ENCODE measurements at regions not wholly inside any gene's neighbourhood (a gene's known extent, or its start where the extent isn't known, plus 50 kb on each side); places are given as distances from the start of the nearest gene placed in this dataset.
"Not testable (repeated sequence)": the region's sequence is repeated elsewhere in the genome, so short reads cannot be mapped to it uniquely, and the experiment has no call there.

DNA sequence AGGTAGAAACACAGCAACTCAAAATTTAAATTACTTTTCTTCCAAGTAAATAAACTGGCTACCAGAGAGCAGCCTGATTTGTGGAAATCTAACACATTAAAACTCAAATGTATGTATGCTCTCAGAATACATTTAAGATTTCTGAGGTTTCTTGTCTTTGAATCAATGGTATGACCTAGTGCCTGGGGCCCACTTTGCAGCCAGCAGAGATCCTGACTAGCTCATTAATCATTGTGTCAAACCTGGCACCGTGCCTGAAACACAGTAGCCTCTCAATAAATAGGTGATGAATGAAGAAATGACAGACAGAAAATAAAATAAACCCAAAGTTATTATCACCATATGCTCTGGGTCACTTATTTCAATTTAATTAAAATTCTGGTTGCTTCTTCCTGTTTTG is 176.2 kb upstream of the FAT3 start:
- H3K9me3 Mint-ChIP-seq, result peaks cover 5% of the 10 kb centered on the region
- H3K4me3 Mint-ChIP-seq, result no peak overlapping the region
- H3K27me3 Mint-ChIP-seq, result no peaks in the 10 kb centered on the region
- ATAC-seq (ENCODE audit: low read depth) (no peak), DNase-seq (no peak)
- H3K4me1 Mint-ChIP-seq, result no peaks in the 10 kb centered on the region
- no peaks in the 10 kb centered on the region for H3K36me3 Mint-ChIP-seq
- H3K27ac Mint-ChIP-seq, result no peak overlapping the region
- POLR2A ChIA-PET, result no interaction called here

DNA sequence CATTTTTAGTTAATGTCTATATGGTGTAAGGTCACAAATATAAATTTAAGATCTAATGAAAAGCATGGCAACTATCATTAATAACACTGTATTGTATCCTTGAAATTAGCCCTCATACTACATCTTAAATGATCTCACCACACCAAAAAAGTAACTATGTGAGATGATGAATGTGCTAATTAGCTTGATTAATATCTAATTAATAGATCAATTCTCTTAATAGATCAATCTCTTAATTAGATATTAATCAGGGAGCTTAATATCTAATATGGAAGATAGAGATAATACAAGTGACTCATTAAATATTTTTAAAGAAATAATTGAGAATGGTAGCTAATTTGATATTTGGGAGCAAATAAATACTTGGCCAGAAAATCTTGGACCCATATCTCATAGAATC is 178.5 kb upstream of the FAT3 start:
- ATAC-seq (ENCODE audit: low read depth), result no peak
- Mint-ChIP-seq H3K27me3 (no peaks in the 10 kb centered on the region), H3K36me3 (no peaks in the 10 kb centered on the region), H3K4me1 (no peaks in the 10 kb centered on the region), H3K27ac (no peak overlapping the region), H3K4me3 (no peak overlapping the region), H3K9me3 (peaks cover 5% of the 10 kb centered on the region)
- POLR2A ChIA-PET, result no interaction called here
- DNase-seq, result no peak

DNA sequence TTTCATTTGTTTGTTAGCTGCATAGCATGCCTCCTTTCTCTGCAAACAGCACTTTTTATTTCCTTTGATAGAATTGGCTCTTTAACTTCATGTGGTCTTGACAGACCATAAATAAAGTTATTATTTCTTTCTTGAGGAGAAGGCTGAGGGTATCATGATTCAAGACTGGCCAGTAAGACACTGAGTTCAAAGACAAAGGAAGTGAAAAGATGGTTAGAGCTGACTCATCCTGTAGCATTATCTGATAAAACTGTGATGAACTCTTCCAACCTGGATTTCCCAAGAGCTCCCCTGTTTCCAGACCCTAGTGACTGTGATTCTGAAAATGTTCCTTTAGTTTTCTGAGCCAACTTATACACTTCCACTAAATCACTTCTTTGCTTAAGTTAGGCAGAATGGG is 179.3 kb upstream of the FAT3 start:
- no peaks in the 10 kb centered on the region for H3K27me3 Mint-ChIP-seq
- H3K4me3 Mint-ChIP-seq, result no peak overlapping the region
- DNase-seq, result no peak
- no peaks in the 10 kb centered on the region for H3K36me3 Mint-ChIP-seq
- ATAC-seq (ENCODE audit: low read depth), result no peak
- H3K27ac Mint-ChIP-seq, result no peak overlapping the region
- H3K4me1 Mint-ChIP-seq, result no peaks in the 10 kb centered on the region
- POLR2A ChIA-PET, result no interaction called here
- peaks cover 5% of the 10 kb centered on the region for H3K9me3 Mint-ChIP-seq

DNA sequence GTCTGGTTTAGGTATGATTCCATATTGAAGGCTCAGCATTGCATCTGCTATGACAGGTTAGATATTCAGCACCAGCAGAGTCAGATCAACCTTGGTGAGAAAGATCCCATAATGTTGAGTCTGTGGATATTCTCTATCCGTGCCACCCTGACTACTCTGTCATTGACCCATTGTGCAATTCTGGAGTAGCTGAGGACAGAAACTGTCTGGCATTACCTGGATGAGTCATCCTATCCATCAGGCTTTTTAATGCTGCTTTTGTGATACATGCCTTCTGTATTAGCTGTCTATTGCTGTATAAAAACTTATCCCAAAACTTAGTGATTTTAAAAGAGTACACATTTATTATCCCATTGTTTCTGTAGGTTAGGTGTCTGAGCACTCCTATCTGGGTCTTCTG is 189.1 kb upstream of the FAT3 start:
- Mint-ChIP-seq H3K27me3 (no peaks in the 10 kb centered on the region), H3K36me3 (no peaks in the 10 kb centered on the region), H3K4me3 (no peak overlapping the region), H3K9me3 (peaks cover 2% of the 10 kb centered on the region), H3K27ac (no peak overlapping the region), H3K4me1 (no peaks in the 10 kb centered on the region)
- no peak for DNase-seq
- POLR2A ChIA-PET, result no interaction called here
- ATAC-seq (ENCODE audit: low read depth), result no peak

DNA sequence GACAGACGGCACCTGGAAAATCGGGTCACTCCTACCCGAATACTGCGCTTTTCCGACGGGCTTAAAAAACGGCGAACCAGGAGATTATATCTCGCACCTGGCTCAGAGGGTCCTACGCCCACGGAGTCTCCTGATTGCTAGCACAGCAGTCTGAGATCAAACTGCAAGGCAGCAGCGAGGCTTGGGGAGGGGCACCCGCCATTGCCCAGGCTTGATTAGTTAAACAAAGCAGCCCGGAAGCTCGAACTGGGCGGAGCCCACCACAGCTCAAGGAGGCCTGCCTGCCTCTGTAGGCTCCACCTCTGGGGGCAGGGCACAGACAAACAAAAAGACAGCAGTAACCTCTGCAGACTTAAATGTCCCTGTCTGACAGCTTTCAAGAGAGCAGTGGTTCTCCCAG is 197.5 kb upstream of the FAT3 start:
- H3K27me3 Mint-ChIP-seq; H3K9me3 Mint-ChIP-seq; ATAC-seq (ENCODE audit: low read depth); DNase-seq; H3K27ac Mint-ChIP-seq; H3K4me3 Mint-ChIP-seq; H3K36me3 Mint-ChIP-seq; POLR2A ChIA-PET; H3K4me1 Mint-ChIP-seq: not testable (repeated sequence)

DNA sequence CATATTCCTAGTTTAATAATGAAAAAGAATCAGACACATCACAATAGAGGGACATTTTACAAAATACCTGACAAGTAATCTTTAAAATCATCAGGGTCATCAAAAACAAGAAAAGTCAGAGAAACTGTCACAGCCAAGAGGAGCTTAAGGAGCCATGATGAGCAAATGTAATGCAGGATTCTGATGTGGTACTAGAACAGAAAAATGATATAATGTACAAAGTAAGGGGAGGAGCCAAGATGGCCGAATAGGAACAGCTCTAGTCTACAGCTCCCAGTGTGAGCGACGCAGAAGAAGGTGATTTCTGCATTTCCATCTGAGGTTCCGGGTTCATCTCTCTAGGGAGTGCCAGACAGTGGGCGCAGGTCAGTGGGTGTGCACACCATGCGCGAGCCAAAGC is 198.0 kb upstream of the FAT3 start:
- Mint-ChIP-seq H3K27ac (no peak overlapping the region), H3K9me3 (peaks cover 8% of the 10 kb centered on the region), H3K4me1 (no peaks in the 10 kb centered on the region), H3K27me3 (no peaks in the 10 kb centered on the region), H3K36me3 (no peaks in the 10 kb centered on the region), H3K4me3 (no peak overlapping the region)
- POLR2A ChIA-PET, result no interaction called here
- DNase-seq (no peak), ATAC-seq (ENCODE audit: low read depth) (no peak)

DNA sequence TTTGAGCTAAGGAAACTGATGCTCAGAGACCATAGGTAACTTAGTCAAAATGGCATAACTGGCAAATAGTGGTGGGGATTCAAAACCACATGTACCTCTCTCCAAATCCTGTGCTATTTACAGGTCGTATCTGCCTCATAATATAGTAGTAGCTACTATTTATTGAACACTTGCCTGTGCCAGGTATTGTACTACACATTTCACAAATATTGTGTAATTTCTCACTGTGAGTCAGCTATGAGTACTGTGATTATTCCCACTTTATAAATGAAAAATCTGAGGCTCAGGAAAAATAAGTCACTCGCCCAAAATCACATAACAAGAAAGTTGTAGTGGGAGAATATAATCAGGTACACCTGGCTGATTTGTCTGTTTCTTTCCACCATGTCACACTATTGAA is 199.8 kb upstream of the FAT3 start:
- no peak for ATAC-seq (ENCODE audit: low read depth)
- no peak overlapping the region for H3K27ac Mint-ChIP-seq
- no peaks in the 10 kb centered on the region for H3K36me3 Mint-ChIP-seq
- H3K9me3 Mint-ChIP-seq, result peaks cover 8% of the 10 kb centered on the region
- H3K27me3 Mint-ChIP-seq, result no peaks in the 10 kb centered on the region
- no peak overlapping the region for H3K4me3 Mint-ChIP-seq
- H3K4me1 Mint-ChIP-seq, result no peaks in the 10 kb centered on the region
- DNase-seq, result no peak
- POLR2A ChIA-PET, result no interaction called here

DNA sequence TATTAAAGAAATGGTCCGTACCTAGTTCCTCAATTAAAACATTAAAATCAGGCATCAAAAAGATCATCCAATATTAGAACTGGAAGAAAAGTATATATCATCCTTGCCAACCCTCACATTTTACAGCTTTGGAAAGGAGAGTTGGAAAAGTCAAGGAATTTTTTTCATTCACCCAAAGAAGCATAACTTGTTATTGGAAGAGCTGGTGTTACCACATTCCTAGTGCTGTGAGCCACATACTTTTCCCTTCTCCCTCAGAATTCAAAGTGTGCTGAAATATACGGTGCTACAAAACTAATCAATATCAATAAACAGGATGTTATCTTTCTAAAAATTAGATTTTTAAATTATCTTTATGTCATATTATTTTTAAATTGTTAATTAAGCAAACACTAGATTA is 202.1 kb upstream of the FAT3 start:
- H3K9me3 Mint-ChIP-seq, result peaks cover 15% of the 10 kb centered on the region
- POLR2A ChIA-PET, result no interaction called here
- no peaks in the 10 kb centered on the region for H3K36me3 Mint-ChIP-seq
- H3K27me3 Mint-ChIP-seq, result no peaks in the 10 kb centered on the region
- ATAC-seq (ENCODE audit: low read depth), result no peak
- no peak overlapping the region for H3K27ac Mint-ChIP-seq
- no peak overlapping the region for H3K4me3 Mint-ChIP-seq
- H3K4me1 Mint-ChIP-seq, result no peaks in the 10 kb centered on the region
- no peak for DNase-seq

DNA sequence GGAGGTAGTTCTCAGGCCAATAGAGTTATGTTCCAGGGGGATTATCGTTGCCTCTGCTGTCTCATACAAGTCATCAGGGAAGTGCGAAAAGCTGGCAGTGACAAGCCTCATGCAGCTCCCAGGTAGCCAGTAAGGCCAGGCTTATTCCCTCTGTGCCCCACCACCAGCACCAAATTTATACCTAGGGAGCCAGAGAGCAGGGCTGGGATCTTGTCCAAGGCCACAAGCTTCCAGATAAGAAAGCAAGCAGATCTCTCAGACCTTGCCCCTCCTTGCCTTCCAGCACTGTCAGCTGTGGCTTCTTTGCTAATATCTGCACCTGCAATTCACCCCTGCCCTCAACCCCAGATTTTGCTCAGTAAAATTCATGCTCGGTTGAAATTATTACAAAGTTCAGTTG is 206.3 kb upstream of the FAT3 start:
- ATAC-seq (ENCODE audit: low read depth), result no peak
- POLR2A ChIA-PET, result no interaction called here
- H3K27me3 Mint-ChIP-seq, result no peaks in the 10 kb centered on the region
- H3K36me3 Mint-ChIP-seq, result no peaks in the 10 kb centered on the region
- no peak for DNase-seq
- peaks cover 13% of the 10 kb centered on the region for H3K9me3 Mint-ChIP-seq
- H3K27ac Mint-ChIP-seq, result no peak overlapping the region
- H3K4me3 Mint-ChIP-seq, result no peak overlapping the region
- H3K4me1 Mint-ChIP-seq, result no peaks in the 10 kb centered on the region

DNA sequence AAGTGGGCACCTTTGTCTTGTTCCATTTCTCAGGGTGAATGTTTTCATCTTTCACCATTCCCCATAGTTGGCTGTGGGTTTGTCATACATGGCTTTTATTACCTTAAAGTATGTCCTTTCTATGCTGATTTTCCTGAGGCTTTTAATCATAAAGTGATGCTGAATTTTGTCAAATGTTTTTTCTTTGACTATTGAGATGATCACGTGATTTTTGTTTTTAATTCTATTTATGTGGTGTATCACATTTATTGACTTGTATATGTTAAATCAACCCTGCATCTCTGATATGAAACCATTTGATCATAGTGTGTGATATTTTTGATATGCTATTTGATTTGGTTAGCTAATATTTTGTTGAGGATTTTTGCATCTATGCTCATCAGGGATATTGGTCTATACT is 216.4 kb upstream of the FAT3 start:
- Mint-ChIP-seq H3K27me3 (no peaks in the 10 kb centered on the region), H3K27ac (no peak overlapping the region), H3K4me3 (no peak overlapping the region), H3K9me3 (no peaks in the 10 kb centered on the region), H3K4me1 (no peaks in the 10 kb centered on the region), H3K36me3 (no peaks in the 10 kb centered on the region)
- DNase-seq (no peak), ATAC-seq (ENCODE audit: low read depth) (no peak)
- POLR2A ChIA-PET, result no interaction called here

DNA sequence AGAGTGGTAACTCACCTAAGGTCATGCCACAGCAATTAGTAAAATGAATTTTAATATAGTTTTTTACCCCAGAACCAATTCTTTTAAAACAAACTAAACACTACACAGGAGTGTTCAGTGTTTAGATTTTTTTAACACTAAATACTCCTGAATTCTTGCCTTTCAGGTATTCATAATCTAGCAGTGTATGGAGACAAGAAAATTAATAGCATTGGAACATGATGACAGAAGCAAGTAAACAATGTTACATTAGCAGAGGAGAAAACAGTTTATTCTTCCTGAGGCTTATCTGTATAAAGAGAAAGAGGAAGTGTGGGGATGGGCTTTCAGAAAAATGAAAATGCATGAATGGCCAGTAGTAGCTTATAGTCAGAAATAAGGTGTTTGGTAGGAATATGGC is 222.1 kb upstream of the FAT3 start:
- Mint-ChIP-seq H3K27me3 (no peaks in the 10 kb centered on the region), H3K36me3 (no peaks in the 10 kb centered on the region), H3K9me3 (peaks cover 2% of the 10 kb centered on the region), H3K4me1 (no peaks in the 10 kb centered on the region), H3K27ac (no peak overlapping the region), H3K4me3 (no peak overlapping the region)
- ATAC-seq (ENCODE audit: low read depth) (no peak), DNase-seq (no peak)
- POLR2A ChIA-PET, result no interaction called here

DNA sequence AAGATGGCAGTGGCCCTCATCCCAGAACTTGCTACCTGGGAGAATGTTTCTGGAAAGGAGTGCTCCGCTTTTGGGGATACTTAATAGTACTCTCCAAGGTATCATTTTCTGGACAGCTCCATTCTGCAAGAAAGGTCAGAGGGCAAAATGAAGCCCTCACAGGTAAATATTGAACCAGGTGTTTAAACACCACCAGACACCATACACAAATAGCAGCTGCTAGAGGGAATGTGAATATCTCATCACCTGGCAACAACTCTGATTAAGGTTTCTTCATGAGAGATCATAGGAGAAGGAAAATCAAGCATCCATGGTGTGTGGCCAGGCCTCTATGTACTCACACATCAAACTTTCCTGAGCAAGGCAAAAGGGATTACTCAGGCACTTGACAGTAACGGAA is 226.1 kb upstream of the FAT3 start:
- H3K36me3 Mint-ChIP-seq, result no peaks in the 10 kb centered on the region
- no peaks in the 10 kb centered on the region for H3K27me3 Mint-ChIP-seq
- POLR2A ChIA-PET, result no interaction called here
- no peaks in the 10 kb centered on the region for H3K4me1 Mint-ChIP-seq
- no peak for DNase-seq
- H3K9me3 Mint-ChIP-seq, result peaks cover 2% of the 10 kb centered on the region
- no peak for ATAC-seq (ENCODE audit: low read depth)
- no peak overlapping the region for H3K4me3 Mint-ChIP-seq
- no peak overlapping the region for H3K27ac Mint-ChIP-seq

DNA sequence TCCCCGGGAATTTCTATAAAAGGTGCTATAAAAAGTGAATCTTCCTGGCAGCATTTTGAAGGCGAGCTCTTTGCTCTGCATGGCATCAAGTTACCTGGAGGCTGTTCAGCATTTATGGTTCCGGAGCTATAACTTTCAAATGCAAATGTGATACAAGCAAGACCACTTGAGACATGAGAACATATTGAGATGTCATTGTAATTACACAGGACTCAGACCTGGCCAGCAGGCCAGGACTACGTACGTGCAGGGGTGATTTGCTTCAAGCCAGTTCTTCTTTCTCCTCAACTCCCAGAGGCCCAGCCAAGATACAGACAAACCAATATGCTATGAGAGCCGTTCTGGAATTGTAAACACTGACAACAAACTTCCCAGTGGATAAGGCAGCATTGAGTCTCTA is 227.4 kb upstream of the FAT3 start:
- Mint-ChIP-seq H3K36me3 (no peaks in the 10 kb centered on the region), H3K9me3 (peaks cover 2% of the 10 kb centered on the region), H3K4me1 (no peaks in the 10 kb centered on the region), H3K4me3 (no peak overlapping the region), H3K27ac (no peak overlapping the region), H3K27me3 (no peaks in the 10 kb centered on the region)
- ATAC-seq (ENCODE audit: low read depth) (no peak), DNase-seq (no peak)
- POLR2A ChIA-PET, result no interaction called here

DNA sequence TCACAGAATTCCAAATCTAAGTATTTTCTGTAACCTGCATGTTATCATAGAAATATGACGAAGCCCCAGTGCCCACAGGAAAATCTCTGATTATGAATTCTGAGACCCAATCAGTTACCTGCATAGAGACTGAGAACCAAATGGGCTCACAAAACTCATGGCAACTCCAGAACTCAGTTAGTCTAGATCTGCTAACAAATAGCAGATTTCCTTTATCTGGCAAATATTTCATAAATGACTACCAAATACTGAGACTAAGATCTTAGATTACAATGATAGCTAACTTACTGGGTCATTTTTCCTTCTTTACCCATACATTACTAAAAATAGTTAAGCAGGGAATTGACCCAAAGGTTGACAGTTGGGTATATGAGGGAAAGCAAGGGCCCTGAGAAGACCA is 228.1 kb upstream of the FAT3 start:
- Mint-ChIP-seq H3K27ac (no peak overlapping the region), H3K4me3 (no peak overlapping the region)
- DNase-seq, result no peak

DNA sequence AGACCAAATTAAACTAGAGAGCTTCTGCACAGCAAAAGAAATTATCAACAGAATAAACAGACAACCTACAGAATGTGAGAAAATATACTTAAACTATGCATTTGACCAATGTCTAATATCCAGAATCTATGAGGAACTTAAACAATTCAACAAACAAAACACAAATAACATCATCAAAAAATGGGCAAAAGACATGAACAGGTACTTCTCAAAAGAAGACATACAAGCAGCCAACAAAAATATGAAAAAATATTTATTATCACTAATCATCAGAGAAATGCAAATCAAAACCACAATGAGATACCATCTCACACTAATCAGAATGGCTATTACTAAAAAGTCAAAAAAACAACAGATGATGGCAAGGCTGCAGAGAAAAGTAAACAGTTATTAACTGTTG is 236.2 kb upstream of the FAT3 start:
- H3K27me3 Mint-ChIP-seq; H3K36me3 Mint-ChIP-seq; ATAC-seq (ENCODE audit: low read depth); H3K4me1 Mint-ChIP-seq; H3K9me3 Mint-ChIP-seq; H3K4me3 Mint-ChIP-seq; POLR2A ChIA-PET; DNase-seq; H3K27ac Mint-ChIP-seq: not testable (repeated sequence)

More for the DNA sequence above, 228.1 kb upstream of the FAT3 start:
- peaks cover 2% of the 10 kb centered on the region for H3K9me3 Mint-ChIP-seq
- H3K36me3 Mint-ChIP-seq, result no peaks in the 10 kb centered on the region
- no peaks in the 10 kb centered on the region for H3K4me1 Mint-ChIP-seq
- H3K27me3 Mint-ChIP-seq, result no peaks in the 10 kb centered on the region
- ATAC-seq (ENCODE audit: low read depth), result no peak
- POLR2A ChIA-PET, result no interaction called here

Measured in activated naive CD8-positive, alpha-beta T cell treated with anti-CD3 and anti-CD28 coated beads, Interleukin-2, amount 10 ng/mL, durations not matched to agents 7 days and 5 days (primary cell).